ENCODE measurements at regions not wholly inside any gene's neighbourhood (a gene's known extent, or its start where the extent isn't known, plus 50 kb on each side); places are given as distances from the start of the nearest gene placed in this dataset.

DNA sequence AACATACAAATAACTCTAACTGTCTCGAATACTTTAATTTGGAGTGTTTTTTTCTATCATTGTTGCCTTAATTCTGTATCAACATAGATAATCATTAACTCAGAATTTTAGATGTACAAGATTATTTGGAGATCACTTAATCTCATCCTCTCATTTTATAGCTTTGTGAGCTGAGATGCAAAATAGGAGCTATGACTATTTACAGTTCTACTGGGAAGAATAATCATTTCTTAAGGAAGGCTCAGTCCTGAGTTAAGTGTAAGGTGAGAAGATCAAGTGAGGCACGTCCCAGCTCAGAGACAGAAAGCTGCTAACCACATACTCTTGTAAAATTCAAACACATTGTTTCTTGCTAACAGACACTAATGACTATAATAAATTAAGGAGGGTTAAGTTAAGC lies 66.2 kb downstream of the CCDC54 start:
- no TSS peak for BruUV-seq (replicated peaks)
- intact Hi-C loops (cut with micrococcal nuclease; ENCODE audit: unreplicated experiment): no loop called here
- H3K4me1 ChIP-seq (ENCODE audit: insufficient read depth, low read length): no peaks in the 10 kb centered on the region
- no peak overlapping the region for H3K4me2 ChIP-seq (ENCODE audit: low read depth, low read length)
- DNase-seq (ENCODE audit: low spot score) (no peak), FAIRE-seq (no peak), ATAC-seq (no peak)
- WGBS (ENCODE audit: low lambda C conversion rate): 1% methylated on average over 2 of the region's 2 CpGs
- H3K36me3 ChIP-seq (replicated peaks in 1 of 2; ENCODE audit: control insufficient read depth in 1 of 2, insufficient read depth in 2 of 2, low read length in 2 of 2): no peaks in the 10 kb centered on the region
- H4K20me1 ChIP-seq (ENCODE audit: insufficient read depth, low read length): no peaks in the 10 kb centered on the region
- no peak overlapping the region for H2AFZ ChIP-seq (ENCODE audit: low read length)
- H3K27ac ChIP-seq (ENCODE audit: extremely low read length, insufficient read depth, low read length): no peak overlapping the region
- no peak overlapping the region for H3K4me3 ChIP-seq (replicated peaks in 1 of 3; ENCODE audit: insufficient read depth in 1 of 3, low read depth in 2 of 3, low read length in 3 of 3)
- no peaks in the 10 kb centered on the region for H3K79me2 ChIP-seq (ENCODE audit: insufficient read depth, low read length)
- no peaks in the 10 kb centered on the region for H3K9me3 ChIP-seq (ENCODE audit: low read length)
- H3K27me3 ChIP-seq (ENCODE audit: control insufficient read depth in 1 of 2, insufficient read depth in 2 of 2, low read length in 2 of 2): no peaks in the 10 kb centered on the region; a peak in 1 of 5 replicates
- ChIA-PET CTCF (ENCODE audit: low intra/inter-chr PET ratio, low total read pairs) (no interaction called here), POLR2A (no interaction called here)
- no peak for TF ChIP-seq ZNF160 (CRISPR knock-in tag; IDR thresholded peaks at IDR 0.05)
- no peak for TF ChIP-seq ZNF33A (CRISPR knock-in tag; IDR thresholded peaks at IDR 0.05; ENCODE audit: borderline replicate concordance)
- TF ChIP-seq, protein P1, sequence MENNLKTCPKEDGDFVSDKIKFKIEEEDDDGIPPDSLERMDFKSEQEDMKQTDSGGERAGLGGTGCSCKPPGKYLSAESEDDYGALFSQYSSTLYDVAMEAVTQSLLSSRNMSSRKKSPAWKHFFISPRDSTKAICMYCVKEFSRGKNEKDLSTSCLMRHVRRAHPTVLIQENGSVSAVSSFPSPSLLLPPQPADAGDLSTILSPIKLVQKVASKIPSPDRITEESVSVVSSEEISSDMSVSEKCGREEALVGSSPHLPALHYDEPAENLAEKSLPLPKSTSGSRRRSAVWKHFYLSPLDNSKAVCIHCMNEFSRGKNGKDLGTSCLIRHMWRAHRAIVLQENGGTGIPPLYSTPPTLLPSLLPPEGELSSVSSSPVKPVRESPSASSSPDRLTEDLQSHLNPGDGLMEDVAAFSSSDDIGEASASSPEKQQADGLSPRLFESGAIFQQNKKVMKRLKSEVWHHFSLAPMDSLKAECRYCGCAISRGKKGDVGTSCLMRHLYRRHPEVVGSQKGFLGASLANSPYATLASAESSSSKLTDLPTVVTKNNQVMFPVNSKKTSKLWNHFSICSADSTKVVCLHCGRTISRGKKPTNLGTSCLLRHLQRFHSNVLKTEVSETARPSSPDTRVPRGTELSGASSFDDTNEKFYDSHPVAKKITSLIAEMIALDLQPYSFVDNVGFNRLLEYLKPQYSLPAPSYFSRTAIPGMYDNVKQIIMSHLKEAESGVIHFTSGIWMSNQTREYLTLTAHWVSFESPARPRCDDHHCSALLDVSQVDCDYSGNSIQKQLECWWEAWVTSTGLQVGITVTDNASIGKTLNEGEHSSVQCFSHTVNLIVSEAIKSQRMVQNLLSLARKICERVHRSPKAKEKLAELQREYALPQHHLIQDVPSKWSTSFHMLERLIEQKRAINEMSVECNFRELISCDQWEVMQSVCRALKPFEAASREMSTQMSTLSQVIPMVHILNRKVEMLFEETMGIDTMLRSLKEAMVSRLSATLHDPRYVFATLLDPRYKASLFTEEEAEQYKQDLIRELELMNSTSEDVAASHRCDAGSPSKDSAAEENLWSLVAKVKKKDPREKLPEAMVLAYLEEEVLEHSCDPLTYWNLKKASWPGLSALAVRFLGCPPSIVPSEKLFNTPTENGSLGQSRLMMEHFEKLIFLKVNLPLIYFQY (CRISPR knock-in tag; IDR thresholded peaks at IDR 0.05; ENCODE audit: borderline replicate concordance): no peak
- TF ChIP-seq ZNF749 (CRISPR knock-in tag; IDR thresholded peaks at IDR 0.05; ENCODE audit: borderline replicate concordance): no peak
- TF ChIP-seq, protein P2, sequence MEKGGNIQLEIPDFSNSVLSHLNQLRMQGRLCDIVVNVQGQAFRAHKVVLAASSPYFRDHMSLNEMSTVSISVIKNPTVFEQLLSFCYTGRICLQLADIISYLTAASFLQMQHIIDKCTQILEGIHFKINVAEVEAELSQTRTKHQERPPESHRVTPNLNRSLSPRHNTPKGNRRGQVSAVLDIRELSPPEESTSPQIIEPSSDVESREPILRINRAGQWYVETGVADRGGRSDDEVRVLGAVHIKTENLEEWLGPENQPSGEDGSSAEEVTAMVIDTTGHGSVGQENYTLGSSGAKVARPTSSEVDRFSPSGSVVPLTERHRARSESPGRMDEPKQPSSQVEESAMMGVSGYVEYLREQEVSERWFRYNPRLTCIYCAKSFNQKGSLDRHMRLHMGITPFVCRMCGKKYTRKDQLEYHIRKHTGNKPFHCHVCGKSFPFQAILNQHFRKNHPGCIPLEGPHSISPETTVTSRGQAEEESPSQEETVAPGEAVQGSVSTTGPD (CRISPR knock-in tag; IDR thresholded peaks at IDR 0.05): no peak
- TF ChIP-seq NCOA2 (CRISPR knock-in tag; IDR thresholded peaks at IDR 0.05): no peak
- no peak overlapping the region for H3K9ac ChIP-seq (ENCODE audit: insufficient read depth, low read depth, low read length)
- in situ Hi-C loops (cut with HindIII; ENCODE audit: extremely low pct_ligation_motif_present, low pct_unique_long_range_greater_than_20kb): no loop called here
